ENCODE measurements at regions not wholly inside any gene's neighbourhood (a gene's known extent, or its start where the extent isn't known, plus 50 kb on each side); places are given as distances from the start of the nearest gene placed in this dataset.

DNA sequence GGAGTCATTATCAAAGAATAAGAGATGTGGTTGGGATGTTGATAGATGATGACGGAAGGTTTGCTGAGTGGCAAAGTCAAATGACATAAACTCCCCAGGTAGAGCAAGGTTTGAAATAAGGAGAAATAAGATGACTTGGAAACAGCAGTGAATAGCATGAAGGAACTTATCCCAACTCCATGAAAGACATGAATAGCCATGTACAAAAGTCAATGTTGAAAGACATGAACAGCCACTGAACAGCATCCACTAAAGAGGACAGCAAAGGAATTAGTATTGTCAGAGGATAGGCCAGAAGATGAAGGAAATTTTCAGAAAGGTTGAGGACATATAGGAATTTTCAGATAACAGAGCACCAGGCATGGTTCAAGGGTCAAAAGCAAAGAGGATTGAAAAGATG is 286.0 kb upstream of the FBXL7 start:
- H3K4me3 ChIP-seq (ENCODE audit: low read depth, low read length): no peak overlapping the region
- in situ Hi-C loops (cut with HindIII; ENCODE audit: low pct_ligation_motif_present, low sequenced_read_pairs): no loop called here
- no peaks in the 10 kb centered on the region for H3K36me3 ChIP-seq (replicated peaks)
- TF ChIP-seq, protein P1, sequence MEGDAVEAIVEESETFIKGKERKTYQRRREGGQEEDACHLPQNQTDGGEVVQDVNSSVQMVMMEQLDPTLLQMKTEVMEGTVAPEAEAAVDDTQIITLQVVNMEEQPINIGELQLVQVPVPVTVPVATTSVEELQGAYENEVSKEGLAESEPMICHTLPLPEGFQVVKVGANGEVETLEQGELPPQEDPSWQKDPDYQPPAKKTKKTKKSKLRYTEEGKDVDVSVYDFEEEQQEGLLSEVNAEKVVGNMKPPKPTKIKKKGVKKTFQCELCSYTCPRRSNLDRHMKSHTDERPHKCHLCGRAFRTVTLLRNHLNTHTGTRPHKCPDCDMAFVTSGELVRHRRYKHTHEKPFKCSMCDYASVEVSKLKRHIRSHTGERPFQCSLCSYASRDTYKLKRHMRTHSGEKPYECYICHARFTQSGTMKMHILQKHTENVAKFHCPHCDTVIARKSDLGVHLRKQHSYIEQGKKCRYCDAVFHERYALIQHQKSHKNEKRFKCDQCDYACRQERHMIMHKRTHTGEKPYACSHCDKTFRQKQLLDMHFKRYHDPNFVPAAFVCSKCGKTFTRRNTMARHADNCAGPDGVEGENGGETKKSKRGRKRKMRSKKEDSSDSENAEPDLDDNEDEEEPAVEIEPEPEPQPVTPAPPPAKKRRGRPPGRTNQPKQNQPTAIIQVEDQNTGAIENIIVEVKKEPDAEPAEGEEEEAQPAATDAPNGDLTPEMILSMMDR (IDR thresholded peaks at IDR 0.05; ENCODE audit: low read depth, low read length, missing control alignments): no peak
- DNase-seq: no peak
- H3K27ac ChIP-seq: no peak overlapping the region
- no peaks in the 10 kb centered on the region for H3K27me3 ChIP-seq (replicated peaks)

DNA sequence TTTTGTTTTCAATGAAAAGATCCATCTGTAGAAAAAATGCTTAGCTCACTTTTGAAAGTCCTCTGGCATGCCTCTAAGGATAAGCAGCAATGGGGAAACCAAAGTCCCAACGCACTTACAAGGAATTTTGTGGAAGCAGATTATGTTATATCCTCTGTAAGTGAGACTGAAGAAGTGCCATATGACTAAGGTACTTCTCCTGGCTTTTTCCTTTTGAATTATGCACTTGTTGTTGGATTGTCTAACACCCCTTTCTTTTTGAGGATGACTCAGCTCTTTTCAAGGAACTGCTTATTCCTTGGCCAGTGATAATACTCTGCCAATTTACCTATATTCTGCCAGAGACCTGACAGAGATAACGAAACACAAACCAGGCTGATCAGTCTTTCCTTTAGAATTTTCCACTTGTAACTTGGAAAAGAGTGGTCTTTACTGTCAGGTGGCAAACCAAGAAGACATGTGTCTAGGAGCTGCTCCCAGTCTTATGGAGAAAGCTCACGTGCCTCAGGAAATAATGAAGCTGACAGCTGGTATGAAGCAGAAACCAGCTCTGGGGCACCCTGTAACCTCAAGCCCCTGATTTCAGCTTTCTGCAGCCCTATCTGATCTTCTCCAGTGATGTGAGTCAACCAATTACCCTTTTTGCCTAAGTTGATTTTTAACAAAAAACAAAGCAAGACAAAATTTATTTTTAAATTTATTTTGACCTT is 290.8 kb upstream of the FBXL7 start:
- no peaks in the 10 kb centered on the region for H3K27me3 ChIP-seq (replicated peaks)
- DNase-seq: no peak
- H3K4me3 ChIP-seq (ENCODE audit: low read depth, low read length): no peak overlapping the region
- H3K36me3 ChIP-seq (replicated peaks): no peaks in the 10 kb centered on the region
- in situ Hi-C loops (cut with HindIII; ENCODE audit: low pct_ligation_motif_present, low sequenced_read_pairs): no loop called here
- no peak overlapping the region for H3K27ac ChIP-seq
- TF ChIP-seq, protein P1 (IDR thresholded peaks at IDR 0.05; ENCODE audit: low read depth, low read length, missing control alignments): no peak

DNA sequence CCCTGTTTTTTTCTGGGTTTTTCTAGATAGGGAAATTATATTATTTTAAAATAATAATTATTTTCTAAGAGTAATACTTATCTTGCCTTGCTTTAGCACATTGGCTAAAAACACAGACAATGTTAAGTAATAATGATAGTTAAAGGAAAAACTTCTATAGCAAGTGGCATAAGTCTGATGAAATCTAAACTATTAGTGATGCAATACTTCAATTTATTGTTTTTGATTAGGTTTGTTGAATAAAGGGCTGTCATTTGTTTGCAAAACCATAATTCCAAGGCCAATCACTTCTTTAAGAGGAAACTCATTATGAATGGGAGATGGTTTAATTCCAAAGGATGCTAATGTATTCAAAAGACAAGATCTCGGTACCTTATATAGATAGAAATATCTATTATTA is 293.8 kb upstream of the FBXL7 start:
- Histone ChIP-seq H3K27me3 (replicated peaks) (no peaks in the 10 kb centered on the region), H3K4me3 (ENCODE audit: low read depth, low read length) (no peak overlapping the region), H3K27ac (no peak overlapping the region), H3K36me3 (replicated peaks) (no peaks in the 10 kb centered on the region)
- TF ChIP-seq, protein P1 (IDR thresholded peaks at IDR 0.05; ENCODE audit: low read depth, low read length, missing control alignments): no peak
- in situ Hi-C loops (cut with HindIII; ENCODE audit: low pct_ligation_motif_present, low sequenced_read_pairs): no loop called here
- DNase-seq: no peak

DNA sequence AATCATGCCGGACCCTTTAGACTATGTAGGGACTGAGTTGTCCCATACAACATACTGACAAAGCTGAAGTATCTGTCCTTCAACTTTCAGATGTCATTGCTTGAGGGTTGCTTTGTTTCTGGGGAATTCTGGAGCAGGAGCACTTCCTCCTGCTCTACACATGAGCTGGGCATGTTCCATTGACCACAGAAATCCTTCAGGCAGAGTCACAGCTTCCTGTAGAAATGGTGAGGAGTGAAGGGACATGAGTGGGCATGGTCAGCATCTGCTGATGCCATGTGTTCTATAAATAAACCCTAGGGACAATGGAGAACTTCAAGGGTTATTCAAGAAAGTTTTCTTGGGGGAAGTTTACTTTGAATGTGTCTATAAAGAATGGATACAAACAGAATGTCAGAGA is 296.6 kb upstream of the FBXL7 start:
- Histone ChIP-seq H3K27me3 (replicated peaks) (no peaks in the 10 kb centered on the region), H3K27ac (no peak overlapping the region), H3K4me3 (ENCODE audit: low read depth, low read length) (no peak overlapping the region), H3K36me3 (replicated peaks) (no peaks in the 10 kb centered on the region)
- TF ChIP-seq, protein P1 (IDR thresholded peaks at IDR 0.05; ENCODE audit: low read depth, low read length, missing control alignments): no peak
- in situ Hi-C loops (cut with HindIII; ENCODE audit: low pct_ligation_motif_present, low sequenced_read_pairs): no loop called here
- DNase-seq: peak; percentile 34

DNA sequence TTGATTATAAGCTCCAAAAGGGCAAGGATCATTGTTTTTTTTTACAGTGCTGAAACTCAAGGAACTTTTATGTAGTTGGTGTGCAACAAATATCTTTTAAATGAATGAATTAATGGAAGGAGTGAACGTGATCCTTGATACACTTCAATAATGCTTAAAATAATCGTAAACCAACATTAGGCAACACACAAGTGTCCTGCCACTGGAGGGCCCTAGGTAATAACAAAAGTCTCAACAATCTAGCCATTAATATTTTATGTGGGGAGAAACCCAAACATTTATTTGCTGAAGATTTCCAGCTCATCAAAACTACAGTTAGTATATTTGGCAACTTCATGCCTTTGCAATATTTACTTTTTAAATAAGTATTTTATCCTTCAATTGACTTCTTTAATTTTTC is 309.0 kb upstream of the FBXL7 start:
- Histone ChIP-seq H3K27ac (no peak overlapping the region), H3K27me3 (replicated peaks) (no peaks in the 10 kb centered on the region), H3K36me3 (replicated peaks) (no peaks in the 10 kb centered on the region), H3K4me3 (ENCODE audit: low read depth, low read length) (no peak overlapping the region)
- TF ChIP-seq, protein P1 (IDR thresholded peaks at IDR 0.05; ENCODE audit: low read depth, low read length, missing control alignments): peak; percentile 34
- no peak for DNase-seq
- in situ Hi-C loops (cut with HindIII; ENCODE audit: low pct_ligation_motif_present, low sequenced_read_pairs): no loop called here

DNA sequence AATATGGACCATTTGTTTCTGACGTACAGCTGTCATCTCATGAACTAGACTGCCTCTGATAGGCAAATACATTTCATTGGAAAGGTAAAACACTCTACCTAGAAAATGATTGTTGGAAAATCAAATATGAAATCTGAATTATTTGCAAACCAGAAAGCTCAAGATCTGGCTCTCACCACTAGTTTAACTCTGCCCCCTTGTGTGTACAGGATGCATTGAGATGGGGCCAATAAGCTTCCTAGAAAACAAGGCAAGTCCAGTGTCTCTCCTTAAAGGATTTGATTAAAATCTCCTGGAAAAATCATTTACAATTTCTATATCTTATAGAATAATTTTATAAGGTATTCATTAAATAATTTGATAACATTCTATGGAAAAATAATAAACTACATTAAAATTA is 311.9 kb upstream of the ANKH start:
- no peaks in the 10 kb centered on the region for H3K27me3 ChIP-seq (replicated peaks)
- DNase-seq: peak; percentile 17
- H3K27ac ChIP-seq: no peak overlapping the region
- in situ Hi-C loops (cut with HindIII; ENCODE audit: low pct_ligation_motif_present, low sequenced_read_pairs): no loop called here
- H3K36me3 ChIP-seq (replicated peaks): no peaks in the 10 kb centered on the region
- TF ChIP-seq, protein P1 (IDR thresholded peaks at IDR 0.05; ENCODE audit: low read depth, low read length, missing control alignments): peak; percentile 51
- H3K4me3 ChIP-seq (ENCODE audit: low read depth, low read length): no peak overlapping the region

All from brain microvascular endothelial cell (primary cell).